ENCODE measurements at regions not wholly inside any gene's neighbourhood (a gene's known extent, or its start where the extent isn't known, plus 50 kb on each side); places are given as distances from the start of the nearest gene placed in this dataset.

- no peak for DNase-seq (ENCODE audit: low read depth)
Measured at GRCh38 chr6:104064876-104065275, 794.8 kb downstream of the HACE1 start.

DNA sequence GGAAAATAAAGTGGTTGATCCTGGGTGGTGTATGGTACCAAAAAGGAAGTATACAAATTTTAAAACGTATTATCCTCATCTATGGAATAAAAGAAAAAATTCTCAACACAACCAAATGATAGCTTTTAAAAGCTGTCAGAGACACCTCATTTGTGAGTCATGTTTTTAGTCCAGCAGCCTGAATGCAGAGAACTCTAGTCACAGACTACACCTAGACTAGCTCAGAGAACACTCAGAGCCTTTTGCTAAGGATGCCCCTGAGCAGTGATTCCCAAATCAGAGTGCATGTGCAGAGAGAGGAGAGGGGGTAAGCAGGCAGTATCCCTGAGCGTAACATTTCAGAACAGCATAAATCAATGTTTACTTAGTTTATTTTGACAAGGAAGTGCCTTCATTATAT is 809.3 kb downstream of the HACE1 start:
- no peak for DNase-seq (ENCODE audit: low read depth)

GRCh38 chr6:104046426-104046825 is 813.3 kb downstream of the HACE1 start:
- no peak for DNase-seq (ENCODE audit: low read depth)

DNA sequence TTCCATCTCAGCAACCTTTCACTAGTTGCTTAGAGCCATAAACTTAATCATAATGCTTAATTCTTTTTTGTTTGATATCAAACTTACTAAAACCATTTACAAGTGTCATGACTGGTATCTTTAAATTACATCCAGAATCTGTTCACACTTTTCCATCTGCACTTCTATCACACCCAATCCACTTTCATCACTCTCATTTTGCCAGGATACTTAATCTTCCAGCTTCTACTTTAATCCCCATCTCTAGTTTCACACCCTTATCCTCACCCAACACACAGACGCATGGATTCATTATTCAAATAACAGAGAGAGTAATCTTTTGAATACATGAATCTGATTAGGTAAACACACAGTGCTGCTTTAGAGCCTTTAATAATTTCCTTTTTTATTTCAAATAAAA is 828.4 kb downstream of the HACE1 start:
- no peak for DNase-seq (ENCODE audit: low read depth)

DNA sequence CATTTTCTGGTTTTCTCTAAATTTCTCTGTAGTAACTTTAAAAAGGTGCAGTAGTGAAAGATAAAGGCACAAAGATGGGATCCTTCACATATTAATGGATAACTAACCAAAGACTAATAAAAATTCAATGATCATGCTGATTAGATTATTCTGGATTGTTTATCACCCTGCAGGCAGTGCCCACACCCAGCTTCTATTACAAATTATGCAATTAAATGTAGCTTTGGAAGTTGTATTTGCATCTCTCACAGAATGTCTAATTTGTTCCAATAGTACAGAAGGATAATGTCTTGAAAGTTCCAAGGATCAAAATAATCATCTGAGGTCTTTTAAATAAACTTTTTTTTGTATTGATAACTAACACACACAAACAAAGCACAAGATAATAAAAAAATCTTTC is 837.6 kb downstream of the HACE1 start:
- DNase-seq (ENCODE audit: low read depth), result no peak

DNA sequence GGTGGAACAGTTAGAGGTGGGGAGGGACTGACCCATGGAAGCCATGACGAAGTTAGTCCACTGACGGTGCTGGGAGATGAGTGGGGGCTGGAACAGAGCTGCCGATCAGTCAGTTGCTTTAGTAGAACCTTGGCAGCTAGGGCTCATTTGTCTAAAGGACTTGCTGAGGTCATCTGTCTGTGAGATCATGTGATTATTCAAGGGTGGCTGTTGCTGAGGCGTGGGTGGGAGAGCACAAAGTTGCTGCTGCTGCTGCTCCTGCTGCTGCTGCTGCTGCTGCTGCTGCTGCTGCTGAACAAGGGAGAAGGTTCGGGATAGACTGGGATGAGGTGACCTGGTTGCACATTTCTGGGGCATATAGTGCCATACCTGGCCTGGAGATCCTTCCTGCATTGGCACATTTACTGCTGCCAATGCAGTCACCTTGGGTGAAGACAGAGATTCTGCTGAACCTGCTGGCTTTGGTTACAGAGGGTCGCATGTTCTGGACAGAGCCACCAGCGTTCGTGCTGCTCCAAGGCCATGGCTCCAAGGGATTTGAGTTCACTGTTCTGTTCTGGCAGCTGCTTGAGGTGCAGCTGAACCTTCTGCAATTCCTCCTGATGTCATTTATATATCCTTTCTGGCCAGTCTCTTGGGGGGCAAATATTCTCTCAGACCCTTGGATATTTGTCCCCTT is 840.5 kb downstream of the HACE1 start:
- no peak for DNase-seq (ENCODE audit: low read depth)

GRCh38 chr6:104017410-104018381 is 842.0 kb downstream of the HACE1 start:
- no peak for DNase-seq (ENCODE audit: low read depth)

DNA sequence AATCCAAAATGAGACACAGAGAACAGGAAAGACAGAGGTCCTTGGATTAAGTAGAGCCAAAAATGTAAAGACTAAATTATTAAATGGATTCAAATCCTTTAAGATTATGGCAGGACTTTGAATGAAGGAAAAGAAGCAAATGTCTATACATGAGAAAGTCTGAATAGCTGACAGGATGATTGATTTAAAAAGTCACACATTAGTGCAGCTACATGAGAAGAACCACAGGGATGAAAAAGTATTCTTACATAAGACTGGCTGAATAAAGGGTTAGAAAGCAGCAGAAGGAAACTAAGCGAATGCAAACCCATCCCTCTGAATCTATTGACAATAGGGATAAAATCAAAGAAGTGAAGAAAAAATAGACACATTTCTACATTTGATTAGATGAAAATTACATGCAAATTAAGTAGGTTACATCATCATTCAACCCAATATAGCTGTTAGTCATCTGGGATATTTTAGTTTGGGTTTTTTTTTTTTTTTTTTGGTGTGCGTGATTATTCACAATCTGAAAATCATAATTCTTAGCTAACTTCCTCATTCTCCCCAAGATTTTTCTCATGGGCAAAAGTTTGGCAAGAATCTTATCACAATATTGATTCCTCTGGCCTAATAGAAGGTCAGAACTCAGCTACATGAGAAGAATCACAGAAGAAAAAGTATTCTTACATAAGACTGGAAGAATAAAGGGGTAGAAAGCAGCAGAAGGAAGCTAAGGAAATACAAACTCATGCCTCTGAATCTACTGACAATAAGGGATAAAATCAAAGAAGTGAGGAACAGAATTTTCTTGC is 845.4 kb downstream of the HACE1 start:
- DNase-seq (ENCODE audit: low read depth), result no peak

DNA sequence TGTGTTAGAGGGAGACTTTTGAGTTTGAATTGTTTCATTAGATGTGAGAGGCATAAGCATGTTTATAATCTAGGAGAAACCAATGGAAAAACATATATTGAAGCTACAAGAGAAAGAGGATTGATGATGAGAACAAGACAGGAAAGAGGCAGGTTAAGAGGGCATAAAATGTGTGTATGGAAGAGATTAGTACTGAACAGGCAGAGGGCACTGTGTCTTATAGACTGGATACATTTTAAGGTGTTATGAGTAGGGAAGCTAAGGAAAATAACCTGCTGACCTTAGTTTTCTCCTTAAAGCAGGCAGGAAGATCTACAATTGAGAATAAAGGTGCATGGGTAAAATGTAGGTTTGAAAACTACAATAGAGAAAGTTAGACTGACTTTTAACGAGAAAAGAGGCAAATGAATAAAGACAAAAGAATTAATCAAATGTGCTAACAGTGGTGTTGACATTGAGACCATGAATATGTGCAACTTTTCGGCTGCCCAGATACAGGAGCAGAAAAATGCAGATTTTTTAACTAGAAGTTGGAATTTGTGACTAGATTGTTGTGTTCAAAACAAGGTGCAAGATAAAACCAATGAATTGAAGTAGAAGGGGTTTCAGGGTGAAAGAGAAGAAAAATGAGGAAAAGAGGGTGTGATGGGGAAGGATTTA is 846.3 kb downstream of the HACE1 start:
- DNase-seq (ENCODE audit: low read depth), result no peak

DNA sequence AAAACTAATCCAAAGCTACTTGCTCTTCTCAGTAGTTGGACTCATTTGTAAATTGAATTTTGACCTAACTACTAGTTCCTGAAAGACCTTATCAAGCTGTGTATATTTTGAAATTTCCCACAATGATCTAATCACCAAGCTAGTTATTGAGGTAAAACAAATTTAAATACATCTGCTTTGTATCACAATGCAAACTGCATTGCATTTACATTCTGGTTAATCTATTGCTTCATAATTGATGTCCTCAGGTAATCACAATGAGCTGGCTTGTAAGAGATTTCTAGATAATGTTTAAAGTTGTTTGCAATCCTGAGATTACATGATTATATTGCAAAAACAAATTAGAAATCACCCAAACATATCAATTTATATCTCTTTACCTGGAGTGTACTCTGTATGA is 848.8 kb downstream of the HACE1 start:
- no peak for DNase-seq (ENCODE audit: low read depth)

DNA sequence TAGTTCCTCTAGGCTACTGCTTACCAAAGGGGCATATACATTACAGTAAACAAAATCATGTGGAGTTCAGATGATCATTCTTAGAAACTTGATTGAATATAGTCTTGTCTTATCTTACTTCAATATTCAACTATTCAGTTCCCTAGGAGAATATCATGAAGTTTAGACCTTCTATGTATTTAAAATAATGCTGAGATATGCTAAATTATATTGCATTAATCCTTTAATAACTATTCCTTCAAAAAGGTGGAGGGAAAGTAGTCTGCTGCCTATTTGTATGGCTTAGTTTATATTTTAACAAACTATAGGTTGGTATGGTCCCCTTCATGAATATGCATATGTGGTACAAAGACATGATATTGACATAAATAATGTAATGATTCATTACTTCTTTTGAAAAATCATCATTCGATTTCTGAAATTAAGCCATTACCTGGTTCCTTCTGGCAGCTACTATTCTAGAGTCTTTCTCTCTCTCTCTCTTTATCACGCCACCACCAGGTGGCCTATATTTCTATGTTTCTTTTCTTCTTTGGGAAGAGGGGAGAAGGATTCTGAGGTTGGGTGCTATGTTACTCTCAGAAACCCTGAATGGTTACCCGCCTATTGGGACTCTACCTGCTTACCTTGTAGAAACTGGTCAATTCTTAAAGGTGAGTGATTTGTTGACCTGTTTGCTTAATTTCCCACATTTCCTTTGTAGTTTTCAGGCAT is 855.8 kb downstream of the HACE1 start:
- DNase-seq (ENCODE audit: low read depth), result no peak

DNA sequence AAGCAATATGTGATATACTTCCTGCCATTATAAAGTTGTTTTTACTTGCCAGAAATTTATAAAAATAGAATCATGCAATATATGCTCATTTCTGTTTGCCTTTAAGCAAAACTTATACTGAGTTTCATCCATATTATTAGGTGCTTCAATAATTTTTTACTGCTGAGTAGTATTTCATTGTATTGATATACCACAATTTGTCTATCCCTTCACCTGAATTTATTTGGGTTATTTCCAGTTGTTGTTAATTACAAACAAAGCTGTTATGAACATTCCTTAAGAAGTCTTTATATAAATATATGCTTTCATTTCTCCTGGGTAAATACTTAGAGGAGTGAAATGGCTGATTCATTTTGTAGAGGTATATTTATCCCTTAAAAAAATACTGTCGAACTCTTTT is 864.1 kb downstream of the HACE1 start:
- DNase-seq (ENCODE audit: low read depth), result no peak

DNA sequence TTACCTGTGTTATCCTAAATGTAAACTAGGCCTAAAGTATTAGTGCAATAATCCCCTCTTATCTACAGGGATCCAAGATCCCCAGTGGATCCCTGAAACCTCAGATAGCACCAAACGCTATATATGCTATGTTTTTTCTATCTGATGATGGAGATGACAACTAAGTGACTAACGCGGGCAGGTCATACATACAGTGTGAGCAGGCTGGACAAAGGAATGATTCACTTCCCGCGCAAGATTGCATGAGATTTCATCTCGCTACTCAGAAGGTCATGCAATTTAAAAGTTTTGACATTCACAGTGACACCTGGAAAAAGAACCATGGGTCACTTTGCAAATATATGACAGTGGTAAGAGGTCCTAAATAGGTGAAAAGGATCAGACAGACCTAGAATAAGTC is 875.9 kb downstream of the HACE1 start:
- DNase-seq (ENCODE audit: low read depth), result no peak

- DNase-seq (ENCODE audit: low read depth), result no peak
Measured at GRCh38 chr6:103983011-103983410, 876.7 kb downstream of the HACE1 start.

DNA sequence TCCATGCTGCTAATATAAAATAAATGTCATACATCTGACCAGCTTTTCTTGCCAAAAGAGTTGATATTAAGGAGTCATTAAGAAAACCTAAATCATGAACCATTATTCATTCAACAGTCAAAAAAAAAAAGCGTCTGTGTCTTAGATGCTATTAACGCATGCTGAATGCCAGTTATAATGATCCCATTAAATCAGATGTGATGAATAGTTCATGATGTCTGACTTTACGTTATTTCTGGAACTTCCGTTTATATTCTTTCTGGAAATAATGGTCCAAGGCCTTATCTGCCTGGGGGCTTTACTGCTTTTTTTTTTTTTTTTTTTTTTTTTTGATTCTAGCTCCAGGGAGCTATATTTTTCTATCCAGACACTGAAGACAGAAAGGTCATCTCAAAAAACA is 877.1 kb downstream of the HACE1 start:
- DNase-seq (ENCODE audit: low read depth), result no peak

GRCh38 chr6:103979308-103979707 is 880.4 kb downstream of the HACE1 start:
- DNase-seq (ENCODE audit: low read depth), result no peak

DNA sequence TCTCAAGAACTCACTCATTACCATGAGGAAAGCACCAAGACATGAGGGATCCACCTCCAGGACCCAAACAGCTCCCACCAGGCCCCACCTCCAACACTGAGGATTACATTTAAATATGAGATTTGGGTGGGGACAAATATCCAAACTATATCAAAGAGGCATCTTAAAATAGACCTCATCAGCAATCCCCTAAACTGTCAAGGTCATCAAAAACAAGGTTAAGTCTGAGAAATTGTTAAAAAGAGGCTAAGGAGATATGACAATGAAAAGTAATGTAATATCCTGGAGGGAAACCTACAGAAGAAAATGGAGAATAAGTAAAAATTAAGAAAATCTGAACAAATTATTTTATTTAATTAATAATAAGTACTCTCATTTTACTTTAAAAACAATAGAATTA is 922.3 kb downstream of the HACE1 start:
- DNase-seq (ENCODE audit: low read depth), result no peak

DNA sequence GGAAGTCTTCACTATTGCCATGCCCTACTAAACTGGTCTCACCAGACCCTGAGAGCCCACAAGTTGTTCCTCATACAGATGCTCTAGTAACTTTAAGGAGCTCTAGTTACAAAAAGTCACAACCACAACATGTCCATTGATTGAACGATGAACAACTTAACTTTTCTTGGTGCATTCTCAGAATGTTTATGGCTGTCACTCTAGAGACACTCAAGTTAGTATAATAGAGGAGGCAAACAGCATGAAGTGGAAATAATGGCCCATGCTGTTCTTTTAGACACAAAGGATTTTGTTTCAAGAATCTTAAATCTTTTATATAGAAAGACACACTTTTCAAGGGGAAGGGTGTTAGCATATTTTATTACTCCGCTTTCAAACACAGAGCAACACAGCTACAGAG is 934.4 kb downstream of the HACE1 start:
- no peak for DNase-seq (ENCODE audit: low read depth)

- no peak for DNase-seq (ENCODE audit: low read depth)
Measured at GRCh38 chr6:103910018-103910417, 949.7 kb downstream of the HACE1 start.

DNA sequence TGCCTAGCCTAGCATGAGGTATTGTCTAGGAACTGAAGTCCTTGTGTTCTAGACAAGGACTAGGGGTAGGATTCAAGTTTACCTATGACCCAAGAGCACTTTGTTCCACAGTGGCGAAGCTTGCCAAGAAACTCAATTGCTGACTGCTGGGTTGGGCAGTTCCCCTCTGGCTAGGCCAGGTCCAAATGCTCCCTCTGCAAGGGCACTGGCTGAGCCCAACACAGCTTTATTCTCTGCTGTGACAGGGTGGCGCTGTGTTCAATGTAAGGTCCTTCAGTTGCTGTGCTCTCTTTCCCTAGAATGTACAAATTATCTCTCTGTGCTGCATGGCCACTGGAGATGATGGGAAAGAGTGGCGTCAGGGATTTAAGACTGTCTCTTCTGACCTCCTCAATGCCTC is 950.8 kb downstream of the HACE1 start:
- DNase-seq (ENCODE audit: low read depth), result no peak

- no peak for DNase-seq (ENCODE audit: low read depth)
Measured at GRCh38 chr6:103895136-103895535, 964.6 kb downstream of the HACE1 start.

All from non-pigmented ciliary epithelial cell (primary cell).